ENCODE measurements at regions not wholly inside any gene's neighbourhood (a gene's known extent, or its start where the extent isn't known, plus 50 kb on each side); places are given as distances from the start of the nearest gene placed in this dataset.
"Not testable (repeated sequence)": the region's sequence is repeated elsewhere in the genome, so short reads cannot be mapped to it uniquely, and the experiment has no call there.

GRCh38 chr4:26176598-26177149 is 144.1 kb upstream of the RBPJ start:
- no peak for DNase-seq (ENCODE audit: low spot score)

- no peak for DNase-seq (ENCODE audit: low spot score)
Measured at GRCh38 chr4:26178854-26179253, 142.0 kb upstream of the RBPJ start.

GRCh38 chr4:26179316-26179760 is 141.5 kb upstream of the RBPJ start:
- DNase-seq (ENCODE audit: low spot score) = no peak

DNA sequence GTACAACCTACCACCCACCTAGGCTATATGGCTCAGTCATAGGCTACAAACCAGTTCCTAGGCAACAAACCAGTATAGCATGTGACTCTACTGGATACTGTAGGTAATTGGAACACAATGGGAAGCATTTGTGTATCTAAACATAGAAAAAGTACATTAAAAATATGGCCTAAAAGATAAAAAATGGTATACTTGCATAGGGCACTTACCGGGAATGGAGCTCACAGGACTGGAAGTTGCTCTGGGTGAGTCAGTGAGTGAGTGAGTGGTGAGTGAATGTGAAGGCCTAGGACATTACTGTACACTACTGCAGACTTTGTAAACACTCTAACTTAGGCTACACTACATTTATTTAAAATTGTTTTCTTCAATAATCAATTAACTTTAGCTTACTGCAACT is 139.2 kb upstream of the RBPJ start:
- no peak for DNase-seq (ENCODE audit: low spot score)

DNA sequence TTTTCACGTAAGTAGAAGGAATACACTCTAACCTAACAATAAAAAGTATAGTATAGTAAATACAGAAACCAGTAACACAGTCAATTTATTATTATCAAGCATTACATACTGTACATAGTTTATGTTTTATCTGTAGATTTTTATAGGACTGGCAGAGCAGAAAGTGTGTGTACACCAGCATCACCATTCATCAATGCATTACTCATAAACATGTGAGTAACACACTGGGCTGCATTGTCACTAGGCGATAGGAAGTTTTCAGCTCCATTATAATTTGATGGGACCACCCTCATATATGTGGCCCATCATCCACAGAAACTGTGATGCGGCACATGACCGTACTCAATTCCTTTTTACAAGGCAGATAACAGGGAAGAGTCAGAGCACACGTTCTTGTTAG is 137.8 kb upstream of the RBPJ start:
- no peak for DNase-seq (ENCODE audit: low spot score)

GRCh38 chr4:26185436-26185835 is 135.4 kb upstream of the RBPJ start:
- no peak for DNase-seq (ENCODE audit: low spot score)

DNA sequence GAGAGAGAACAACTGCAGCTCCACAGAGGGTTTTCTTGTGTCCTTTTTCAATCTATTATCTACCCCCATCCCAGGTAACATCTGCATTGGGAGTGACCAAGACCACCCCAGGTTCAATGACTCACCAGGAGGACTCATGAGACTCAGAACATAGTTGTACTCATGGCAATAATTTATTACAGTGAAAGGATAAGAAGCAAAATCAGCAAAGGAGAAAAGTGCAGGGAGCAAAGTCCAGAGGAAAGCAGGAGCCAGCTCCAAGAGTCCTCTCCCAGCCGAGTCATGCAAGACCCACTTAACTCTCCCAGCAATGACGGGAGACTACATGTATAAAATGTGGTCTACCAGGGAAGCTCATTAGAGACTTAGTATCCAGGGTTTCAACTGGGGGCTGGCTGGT is 129.5 kb upstream of the RBPJ start:
- DNase-seq (ENCODE audit: low spot score) = no peak

DNA sequence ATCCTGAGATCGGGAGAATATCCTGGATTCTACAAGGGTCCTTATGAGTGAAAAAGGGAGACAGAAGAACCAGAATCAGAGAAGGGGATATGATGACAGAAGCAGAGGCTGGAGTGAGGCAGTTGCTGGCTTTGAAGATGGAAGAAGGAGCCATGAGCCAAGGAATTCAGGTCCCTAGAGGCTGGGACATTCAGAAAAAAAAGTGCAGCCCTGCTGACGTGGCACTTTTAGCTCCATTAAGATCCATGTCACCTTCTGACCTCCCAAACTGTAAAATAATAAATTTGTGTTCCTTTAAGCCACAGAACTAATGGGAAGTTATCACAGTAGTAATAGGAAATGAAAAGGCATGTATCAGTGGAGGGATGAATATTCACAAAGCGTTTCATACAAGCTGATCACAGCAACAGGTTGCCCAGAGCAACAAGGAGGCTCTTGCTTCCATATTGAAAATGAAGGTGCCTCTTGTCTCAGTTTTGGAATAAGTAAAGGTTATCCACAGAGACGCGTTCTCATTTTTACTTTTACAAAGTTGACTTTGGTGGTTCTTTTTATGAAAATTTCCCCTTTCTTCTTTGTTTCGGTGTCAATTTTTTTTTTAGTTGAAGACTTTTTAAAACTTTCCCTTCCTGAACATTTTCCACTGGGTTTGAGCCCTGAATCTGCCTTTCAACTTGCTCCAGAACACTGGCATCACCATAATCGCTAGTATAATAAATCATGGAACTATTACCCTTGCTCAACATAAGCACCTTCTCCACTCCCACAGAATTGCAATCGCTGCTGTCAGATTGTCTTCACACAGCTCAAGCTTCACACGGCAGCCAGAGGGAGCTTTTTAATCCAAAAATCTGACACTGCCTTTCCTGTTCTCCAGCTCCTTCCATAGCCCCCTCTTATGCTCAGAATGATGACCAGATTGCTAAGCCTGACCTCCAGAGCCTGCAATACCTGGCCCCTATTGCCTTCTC is 127.6 kb upstream of the RBPJ start:
- DNase-seq (ENCODE audit: low spot score) = no peak

GRCh38 chr4:26194764-26195163 is 126.0 kb upstream of the RBPJ start:
- DNase-seq (ENCODE audit: low spot score) = no peak

- DNase-seq (ENCODE audit: low spot score) = no peak
Measured at GRCh38 chr4:26196567-26196966, 124.2 kb upstream of the RBPJ start.

- no peak for DNase-seq (ENCODE audit: low spot score)
Measured at GRCh38 chr4:26197018-26197779, 123.6 kb upstream of the RBPJ start.

- DNase-seq (ENCODE audit: low spot score) = not testable (repeated sequence)
Measured at GRCh38 chr4:26198931-26199330, 121.9 kb upstream of the RBPJ start.

DNA sequence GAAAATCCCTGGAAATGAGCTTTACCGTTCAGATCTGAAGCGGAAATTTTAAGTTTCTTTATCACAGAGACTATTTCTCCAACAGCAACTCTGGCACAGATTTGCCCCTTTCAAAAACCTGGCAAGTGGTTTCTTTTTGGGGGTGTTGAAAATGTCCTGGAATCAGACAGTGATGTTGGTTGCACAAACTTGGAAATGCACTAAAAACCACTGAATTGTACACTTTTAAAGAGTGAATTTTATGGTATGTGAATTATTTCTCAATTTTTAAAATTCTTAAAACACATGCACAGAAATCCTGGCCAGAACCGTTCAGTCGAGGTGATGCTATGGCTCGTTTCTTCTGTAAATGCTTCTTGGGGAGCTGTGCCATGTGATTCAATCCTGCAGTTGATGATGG is 121.2 kb upstream of the RBPJ start:
- no peak for DNase-seq (ENCODE audit: low spot score)

DNA sequence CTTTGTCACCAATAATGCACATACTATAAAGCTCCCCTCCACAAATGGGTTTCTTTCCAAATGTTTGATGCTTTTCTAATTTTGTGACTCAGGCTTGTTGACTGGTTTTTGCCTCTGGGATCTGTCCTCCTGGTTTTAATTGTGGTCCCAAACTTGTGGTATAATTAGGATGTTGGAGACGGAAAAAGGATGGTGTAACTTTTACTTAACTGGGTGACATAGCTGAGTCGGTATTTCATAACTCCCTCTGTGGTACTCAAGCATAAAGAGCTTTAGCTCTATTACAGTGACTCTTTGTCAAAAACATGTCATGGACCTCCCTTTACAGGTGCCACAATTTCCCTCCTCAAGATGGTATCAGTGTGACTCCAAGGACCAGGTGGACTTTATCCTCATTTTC is 119.7 kb upstream of the RBPJ start:
- DNase-seq (ENCODE audit: low spot score) = no peak

- DNase-seq (ENCODE audit: low spot score) = peak; percentile 28
Measured at GRCh38 chr4:26204249-26204825, 116.5 kb upstream of the RBPJ start.

GRCh38 chr4:26204911-26205370 is 115.9 kb upstream of the RBPJ start:
- no peak for DNase-seq (ENCODE audit: low spot score)

DNA sequence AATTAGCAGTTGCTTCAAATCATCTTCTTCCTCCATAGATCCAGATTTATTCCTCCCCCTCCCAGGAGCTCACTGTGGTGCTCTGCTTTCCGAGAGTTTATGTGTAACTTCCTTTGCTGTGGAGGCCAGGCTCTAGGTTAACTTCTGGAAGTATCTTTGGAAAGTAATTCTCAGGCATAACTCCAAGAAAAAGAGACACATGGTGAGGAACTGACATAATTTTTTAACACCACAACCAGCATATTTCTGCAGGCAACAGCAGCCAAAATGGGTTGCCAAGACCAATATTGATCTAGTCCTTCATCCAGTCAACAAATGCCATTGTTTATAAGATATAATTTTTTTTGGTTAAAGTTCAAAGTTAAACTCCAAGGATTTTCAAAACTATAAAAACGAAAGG is 114.5 kb upstream of the RBPJ start:
- DNase-seq (ENCODE audit: low spot score) = no peak

DNA sequence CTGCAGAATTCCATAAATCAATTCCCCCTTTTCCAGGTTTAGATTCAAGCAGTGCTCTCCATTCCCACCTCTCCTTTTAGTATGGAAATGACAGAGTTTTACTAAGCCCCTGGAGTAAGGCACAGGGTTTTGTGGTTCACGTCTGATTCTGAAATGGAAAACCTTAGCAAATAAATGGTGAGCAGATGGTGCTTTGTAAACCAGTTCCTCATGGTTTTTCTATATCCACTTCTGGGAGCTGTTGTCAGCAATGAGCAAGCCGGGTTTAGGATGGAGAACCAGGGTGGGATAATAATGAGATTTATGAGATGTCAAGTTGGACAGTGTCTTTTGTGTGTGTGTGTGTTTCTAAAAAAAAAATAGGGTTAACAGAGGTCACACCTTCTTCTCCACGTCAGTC is 113.8 kb upstream of the RBPJ start:
- DNase-seq (ENCODE audit: low spot score) = no peak

GRCh38 chr4:26207631-26208030 is 113.2 kb upstream of the RBPJ start:
- no peak for DNase-seq (ENCODE audit: low spot score)

DNA sequence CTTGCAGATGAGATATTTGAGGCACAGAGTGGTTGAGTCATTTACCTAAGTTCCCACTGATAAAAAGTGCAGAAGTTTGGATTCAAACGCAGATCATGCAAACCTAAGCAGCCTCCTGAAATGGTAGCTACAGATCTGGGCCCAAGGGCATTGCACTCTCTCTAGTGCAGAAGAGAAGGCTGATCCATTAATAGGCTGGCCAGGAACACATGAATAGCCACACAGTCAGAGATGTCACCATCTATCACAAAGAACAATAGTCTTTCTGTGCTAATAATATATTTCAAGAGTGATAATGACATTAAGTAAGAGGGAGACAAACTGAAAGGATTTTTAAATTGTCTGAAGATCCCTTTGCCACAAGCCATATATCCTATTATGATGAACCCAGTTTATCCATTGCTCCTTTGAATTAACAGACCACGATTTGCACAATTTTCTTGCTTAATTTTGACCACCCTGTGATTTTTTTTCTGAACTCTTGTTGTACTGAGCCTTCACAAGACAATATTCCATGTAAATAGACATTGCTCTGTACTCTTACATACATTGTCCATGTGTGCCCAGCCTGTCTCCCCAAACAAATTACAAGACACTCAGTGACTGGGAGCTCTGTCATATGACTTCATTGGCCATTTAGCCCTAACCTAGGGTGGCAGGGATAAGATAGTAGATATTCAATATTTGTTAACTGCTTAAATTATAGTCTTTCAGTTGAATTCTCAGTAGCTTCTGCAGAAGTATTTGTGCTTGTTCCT is 112.4 kb upstream of the RBPJ start:
- no peak for DNase-seq (ENCODE audit: low spot score)

GRCh38 chr4:26209378-26209777 is 111.4 kb upstream of the RBPJ start:
- DNase-seq (ENCODE audit: low spot score) = not testable (repeated sequence)

DNA sequence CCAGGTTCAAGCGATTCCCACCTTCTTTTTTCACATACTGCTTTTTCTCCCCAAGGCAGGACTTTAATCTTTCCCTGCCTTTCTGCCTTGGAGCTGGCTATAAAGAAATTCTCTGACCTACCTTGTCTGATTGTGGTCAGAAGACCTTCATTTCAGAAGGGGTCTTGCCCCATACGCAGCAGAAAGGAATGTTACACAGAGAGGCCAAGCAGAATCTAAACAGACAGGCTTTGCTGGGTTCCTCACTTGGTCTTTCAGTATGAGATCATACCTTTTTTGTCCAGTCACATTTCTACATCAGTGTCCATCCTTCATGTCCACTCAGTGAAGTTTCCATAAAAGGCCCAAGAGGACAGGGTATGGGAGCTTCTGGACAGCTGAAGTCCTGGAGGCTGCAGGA is 108.3 kb upstream of the RBPJ start:
- DNase-seq (ENCODE audit: low spot score) = no peak

Data from germinal center (tissue), 1 donor.